CD14-positive monocyte (primary cell): ENCODE measurements at regions not wholly inside any gene's neighbourhood (a gene's known extent, or its start where the extent isn't known, plus 50 kb on each side); places are given as distances from the start of the nearest gene placed in this dataset.

Experiments
- DNase-seq, 3 donors: peaks; one replicate each; pipeline ENCODE4 v3.0.0-alpha.2; 2011 to 2022
- H2AFZ ChIP-seq: 2 replicates; pipeline ENCODE4 v1.6.0; 2012; ENCODE audit warnings: mild to moderate bottlenecking, low read depth, low read length, inconsistent platforms; ENCODE audit not compliant: insufficient read depth, poor library complexity, severe bottlenecking
- H3K27ac ChIP-seq, 2 donors: 1 replicate in 1 of 2; 2 replicates in 1 of 2; pipeline ENCODE4 v1.5.1; 2012 to 2013; ENCODE audit warnings: low read length in 2 of 2, control low read depth in 1 of 2, inconsistent platforms in 1 of 2, low read depth in 1 of 2, mild to moderate bottlenecking in 1 of 2
- H3K27me3 ChIP-seq, 2 donors: one replicate each; pipeline versions ENCODE4 v1.6.0 to v1.6.1; 2011 to 2013; ENCODE audit warnings: low read length in 2 of 2; ENCODE audit not compliant: control insufficient read depth in 2 of 2, insufficient read depth in 2 of 2
- H3K36me3 ChIP-seq, 2 donors: replicated peaks in 1 of 2; 1 replicate in 1 of 2; 2 replicates in 1 of 2; pipeline versions ENCODE4 v1.5.1 to v1.6.1; 2012 to 2013; ENCODE audit warnings: low read length in 2 of 2, control low read depth in 1 of 2, inconsistent platforms in 1 of 2, mild to moderate bottlenecking in 1 of 2; ENCODE audit not compliant: insufficient read depth in 2 of 2, control insufficient read depth in 1 of 2
- H3K4me1 ChIP-seq, 2 donors: 1 replicate in 1 of 2; 2 replicates in 1 of 2; pipeline versions ENCODE4 v1.5.1 to v1.6.1; 2012 to 2013; ENCODE audit warnings: low read length in 2 of 2, control low read depth in 1 of 2, inconsistent platforms in 1 of 2, mild to moderate bottlenecking in 1 of 2, moderate library complexity in 1 of 2; ENCODE audit not compliant: insufficient read depth in 2 of 2, control insufficient read depth in 1 of 2
- H3K4me2 ChIP-seq: replicated peaks from 2 replicates; pipeline ENCODE3; 2012; ENCODE audit warnings: low read length, moderate library complexity, mild to moderate bottlenecking; ENCODE audit not compliant: poor library complexity, severe bottlenecking; ENCODE audit errors: extremely low read depth
- H3K4me3 ChIP-seq, 3 experiments: fragments of 200-600 bp in 1 of 3; sonication (generic) in 1 of 3; replicated peaks in 1 of 3; 1 replicate in 2 of 3; 2 replicates in 1 of 3; pipeline ENCODE4 v1.5.1; 2011 to 2013; ENCODE audit warnings: low read length in 3 of 3, mild to moderate bottlenecking in 3 of 3, control low read depth in 2 of 3, low read depth in 2 of 3, inconsistent platforms in 1 of 3, moderate library complexity in 1 of 3
- H3K79me2 ChIP-seq: 2 replicates; pipeline ENCODE4 v1.6.0; 2012; ENCODE audit warnings: mild to moderate bottlenecking, control low read depth, inconsistent platforms, low read length, moderate library complexity; ENCODE audit not compliant: insufficient read depth
- H3K9ac ChIP-seq: 2 replicates; pipeline ENCODE4 v1.6.0; 2017; ENCODE audit warnings: low read length, mild to moderate bottlenecking; ENCODE audit not compliant: insufficient read depth, poor library complexity, severe bottlenecking
- H3K9me3 ChIP-seq, 2 donors: replicated peaks in 1 of 2; 1 replicate in 1 of 2; 2 replicates in 1 of 2; pipeline versions ENCODE4 v1.5.1 to v1.6.1; 2012 to 2013; ENCODE audit warnings: low read length in 2 of 2, control low read depth in 1 of 2; ENCODE audit not compliant: control insufficient read depth in 1 of 2, insufficient read depth in 1 of 2
- H4K20me1 ChIP-seq: 2 replicates; pipeline ENCODE4 v1.6.0; 2012; ENCODE audit warnings: mild to moderate bottlenecking, low read length, control low read depth, moderate library complexity; ENCODE audit not compliant: insufficient read depth
- H3K27ac Mint-ChIP-seq, 7 donors: one replicate each; pipeline ENCODE4 v1.8.0; 2020; ENCODE audit warnings: mild to moderate bottlenecking in 7 of 7, mixed read lengths in 7 of 7, moderate library complexity in 6 of 7, inconsistent platforms in 2 of 7
- H3K27me3 Mint-ChIP-seq, 3 donors: one replicate each; pipeline ENCODE4 v1.8.0; 2021 to 2022; ENCODE audit warnings: low read depth in 3 of 3, mild to moderate bottlenecking in 3 of 3, mixed read lengths in 3 of 3, moderate library complexity in 3 of 3, inconsistent platforms in 1 of 3
- H3K36me3 Mint-ChIP-seq, 2 donors: one replicate each; pipeline ENCODE4 v1.8.0; 2020; ENCODE audit warnings: mixed read lengths in 2 of 2, inconsistent platforms in 1 of 2, mild to moderate bottlenecking in 1 of 2
- H3K4me1 Mint-ChIP-seq: one replicate; pipeline ENCODE4 v1.8.0; 2020; ENCODE audit warnings: mild to moderate bottlenecking, mixed read lengths
- H3K4me3 Mint-ChIP-seq, 2 donors: one replicate each; pipeline ENCODE4 v1.8.0; 2020; ENCODE audit warnings: mild to moderate bottlenecking in 2 of 2, mixed read lengths in 2 of 2, moderate library complexity in 1 of 2
- H3K9me3 Mint-ChIP-seq, 7 donors: one replicate each; pipeline ENCODE4 v1.8.0; 2020 to 2022; ENCODE audit warnings: mixed read lengths in 7 of 7, mild to moderate bottlenecking in 6 of 7, moderate library complexity in 6 of 7, inconsistent platforms in 2 of 7
- CTCF ChIP-seq: fragments of 200-600 bp; IDR thresholded peaks from one replicate; pipeline ENCODE4 v1.8.0; 2022; ENCODE audit warnings: antibody characterized with exemption, mild to moderate bottlenecking
- whole genome bisulfite sequencing: methylation state at CpG from one replicate; pipeline ENCODE4 v1.1.5; 2013; ENCODE audit warnings: missing lambda C conversion rate; ENCODE audit not compliant: insufficient coverage; 5-methylcytosine and 5-hydroxymethylcytosine counted together
- intact Hi-C, 2 donors: fragments of 100-400 bp; cut with micrococcal nuclease; formaldehyde crosslinking; loops; one replicate each; pipeline versions ENCODE4 v1.15.0 to v1.15.1; 2023

GRCh38 chr11:22467741-22468140, 129.6 kb downstream of the SLC17A6 start:
- intact Hi-C loops: no loop called here
- H3K79me2 ChIP-seq: no peaks in the 10 kb centered on the region
- Mint-ChIP-seq H3K9me3 (peaks cover 0 to 4% (median 0%) of the 10 kb centered on the region in 7 donors), H3K4me1 (no peaks in the 10 kb centered on the region), H3K27me3 (peaks cover 0 to 2% (median 0%) of the 10 kb centered on the region in 3 donors), H3K27ac (no peak overlapping the region), H3K4me3 (no peak overlapping the region), H3K36me3 (no peaks in the 10 kb centered on the region)
- no peak overlapping the region for H3K4me3 ChIP-seq
- H3K9me3 ChIP-seq: no peaks in the 10 kb centered on the region
- TF ChIP-seq CTCF: no peak
- no peak overlapping the region for H3K27ac ChIP-seq
- no peaks in the 10 kb centered on the region for H3K36me3 ChIP-seq
- 100% methylated on average over 1 of the region's 2 CpGs for WGBS
- H4K20me1 ChIP-seq: no peaks in the 10 kb centered on the region
- H3K4me2 ChIP-seq: no peak overlapping the region
- H3K4me1 ChIP-seq: no peaks in the 10 kb centered on the region
- no peak for DNase-seq
- H2AFZ ChIP-seq: no peak overlapping the region
- no peak overlapping the region for H3K9ac ChIP-seq
- H3K27me3 ChIP-seq: no peaks in the 10 kb centered on the region

- Histone ChIP-seq H3K27ac (no peak overlapping the region), H3K79me2 (no peaks in the 10 kb centered on the region), H3K9ac (no peak overlapping the region), H3K9me3 (no peaks in the 10 kb centered on the region), H3K4me1 (no peaks in the 10 kb centered on the region), H2AFZ (no peak overlapping the region), H3K27me3 (no peaks in the 10 kb centered on the region), H3K36me3 (no peaks in the 10 kb centered on the region), H3K4me3 (no peak overlapping the region), H4K20me1 (no peaks in the 10 kb centered on the region), H3K4me2 (no peak overlapping the region)
- intact Hi-C loops: no loop called here
- Mint-ChIP-seq H3K27ac (no peak overlapping the region), H3K9me3 (peaks cover 0 to 4% (median under 1%) of the 10 kb centered on the region in 7 donors), H3K27me3 (peaks cover 0 to 2% (median 0%) of the 10 kb centered on the region in 3 donors), H3K4me3 (no peak overlapping the region), H3K36me3 (no peaks in the 10 kb centered on the region), H3K4me1 (no peaks in the 10 kb centered on the region)
- WGBS: 70% methylated on average over 1 of the region's 2 CpGs
- no peak for DNase-seq
- no peak for TF ChIP-seq CTCF
These were observed 129.1 kb downstream of the SLC17A6 start for GRCh38 chr11:22467248-22467647.
